Left colon (tissue), 2 donors: ENCODE measurements at regions not wholly inside any gene's neighbourhood (a gene's known extent, or its start where the extent isn't known, plus 50 kb on each side); places are given as distances from the start of the nearest gene placed in this dataset.
A peak's percentile ranks its signal among the peaks of the same experiment; 100 is the strongest.
"Not testable (repeated sequence)": the region's sequence is repeated elsewhere in the genome, so short reads cannot be mapped to it uniquely, and the experiment has no call there.

Experiments used
- ATAC-seq: fragments of 200-7000 bp; cut with Tn5 transposase; one replicate; pipeline ENCODE4 v1.9.1; 2020; ENCODE audit warnings: mild to moderate bottlenecking, moderate library complexity
- DNase-seq, 2 donors: peaks; one replicate each; pipeline ENCODE4 v3.0.0-alpha.2; 2020
- intact Hi-C, 2 donors: fragments of 100-400 bp; cut with DNase I in 1 of 2; cut with micrococcal nuclease in 1 of 2; formaldehyde crosslinking; loops; one replicate each; pipeline versions ENCODE4 v1.11.2 to v1.14.0; 2022; cut with DNase I, micrococcal nuclease
- donor health status: DM: no; HTN: no; CAD: no.
- donor health status: DM: yes; HTN: yes; CAD: no.

DNA sequence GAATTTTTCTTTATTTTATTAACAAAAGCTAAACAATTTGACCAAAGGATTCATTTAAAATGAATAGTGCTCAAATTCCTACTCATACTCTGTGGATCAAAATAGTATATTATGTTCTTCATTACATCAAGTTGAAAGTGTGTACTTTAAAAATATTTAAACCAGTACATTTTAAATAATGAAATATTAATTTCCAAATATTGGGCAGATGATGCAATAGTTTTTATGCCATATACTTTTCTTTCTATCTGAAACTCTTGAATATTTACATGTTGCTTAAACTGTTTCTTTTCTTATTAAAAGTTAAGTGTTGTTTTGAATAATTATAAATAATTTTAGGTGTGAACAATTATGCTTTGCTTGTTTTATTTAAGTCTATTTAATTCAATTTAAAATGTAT is 144.7 kb upstream of the TMPRSS15 start:
- intact Hi-C loops: no loop called here
- ATAC-seq: no peak
- no peak for DNase-seq

DNA sequence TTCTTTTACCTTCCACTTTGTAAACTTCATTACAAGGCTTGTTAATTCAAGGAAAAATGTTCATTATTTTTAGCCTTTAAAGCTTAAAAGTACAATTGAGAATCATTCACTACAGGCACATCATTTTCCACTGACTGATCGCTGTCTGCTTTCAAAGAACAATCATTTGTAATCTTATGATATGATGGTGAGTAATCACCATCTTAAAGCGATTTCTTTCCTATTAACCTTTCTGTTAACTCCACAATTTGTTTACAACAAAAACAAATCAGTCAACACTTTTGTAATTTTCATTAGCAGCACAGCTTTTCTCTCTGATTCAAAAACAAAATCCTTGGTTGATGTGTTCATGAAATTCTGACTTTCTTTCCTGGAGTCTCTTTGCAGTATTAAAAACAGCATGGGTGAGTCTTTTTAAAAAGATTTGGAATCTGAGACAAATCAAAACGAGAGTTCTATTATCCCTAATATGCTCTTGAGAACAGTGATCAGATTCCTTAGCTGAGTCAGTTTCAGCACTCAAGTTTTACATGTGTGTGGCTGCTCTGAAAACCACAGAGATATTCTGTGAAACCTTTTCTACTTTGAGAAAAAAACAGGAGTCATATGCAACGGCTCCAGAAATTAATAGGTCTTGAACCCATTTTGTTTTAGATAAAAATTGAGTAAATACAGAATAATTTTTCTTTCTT is 145.8 kb upstream of the TMPRSS15 start:
- intact Hi-C loops: no loop called here
- no peak for DNase-seq
- ATAC-seq: no peak

DNA sequence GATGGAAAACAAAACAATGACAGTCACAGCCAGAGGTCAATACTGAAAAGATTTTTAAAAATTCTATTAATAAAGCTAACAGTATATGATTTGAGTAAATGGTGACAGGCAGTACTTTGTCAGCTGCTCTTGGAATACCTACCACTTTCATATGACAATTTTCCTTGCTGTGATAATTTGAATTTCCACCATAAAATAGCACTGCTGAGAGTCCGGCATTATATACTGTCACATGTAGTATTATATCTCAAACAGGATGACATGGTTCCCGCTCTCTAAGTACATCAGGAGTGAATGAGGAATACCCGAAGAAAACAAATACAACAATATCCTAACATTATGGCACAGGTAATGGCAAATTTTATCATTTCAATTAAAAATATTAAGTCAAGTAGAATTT is 146.8 kb upstream of the TMPRSS15 start:
- ATAC-seq: no peak
- DNase-seq: no peak
- intact Hi-C loops: no loop called here

DNA sequence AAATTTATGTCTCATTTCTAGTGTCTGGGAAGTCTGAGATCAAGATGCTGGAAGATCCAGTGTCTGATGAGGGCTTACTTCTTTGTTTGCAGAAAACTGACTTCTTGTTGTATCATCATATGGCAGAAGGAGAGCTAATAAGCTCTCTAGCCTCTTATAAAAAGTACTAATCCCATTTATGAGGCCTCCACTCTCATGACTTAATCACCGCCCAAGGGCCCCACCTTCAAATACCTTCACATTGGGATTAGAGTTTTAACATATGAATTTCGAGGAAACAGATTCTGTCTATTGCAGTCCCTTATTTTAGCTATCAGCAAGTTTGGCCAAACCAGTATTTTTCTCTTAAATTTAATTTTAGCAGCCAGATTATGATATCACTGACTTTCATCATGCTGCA is 150.2 kb upstream of the TMPRSS15 start:
- no peak for ATAC-seq
- intact Hi-C loops: no loop called here
- no peak for DNase-seq

DNA sequence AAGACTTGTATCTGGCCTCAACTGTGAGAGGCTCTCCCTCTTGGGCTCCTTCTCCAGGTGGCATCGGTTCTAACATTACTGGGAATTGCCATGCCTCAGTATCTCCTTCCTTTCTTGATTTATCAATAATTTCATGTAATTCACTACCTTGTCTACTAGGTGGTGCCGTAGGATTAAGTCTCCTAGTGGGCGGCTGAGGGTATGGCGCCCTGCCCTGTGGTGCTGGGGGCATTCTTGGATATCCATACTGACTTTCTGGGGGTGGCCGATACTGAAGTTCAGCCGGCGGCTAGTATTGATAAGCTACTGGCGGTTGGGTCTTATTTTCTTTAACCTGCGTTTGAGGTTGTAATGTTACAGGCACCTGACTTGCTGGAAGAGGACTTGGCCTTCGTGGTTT is 164.2 kb upstream of the TMPRSS15 start:
- ATAC-seq, intact Hi-C loops, DNase-seq: not testable (repeated sequence)

DNA sequence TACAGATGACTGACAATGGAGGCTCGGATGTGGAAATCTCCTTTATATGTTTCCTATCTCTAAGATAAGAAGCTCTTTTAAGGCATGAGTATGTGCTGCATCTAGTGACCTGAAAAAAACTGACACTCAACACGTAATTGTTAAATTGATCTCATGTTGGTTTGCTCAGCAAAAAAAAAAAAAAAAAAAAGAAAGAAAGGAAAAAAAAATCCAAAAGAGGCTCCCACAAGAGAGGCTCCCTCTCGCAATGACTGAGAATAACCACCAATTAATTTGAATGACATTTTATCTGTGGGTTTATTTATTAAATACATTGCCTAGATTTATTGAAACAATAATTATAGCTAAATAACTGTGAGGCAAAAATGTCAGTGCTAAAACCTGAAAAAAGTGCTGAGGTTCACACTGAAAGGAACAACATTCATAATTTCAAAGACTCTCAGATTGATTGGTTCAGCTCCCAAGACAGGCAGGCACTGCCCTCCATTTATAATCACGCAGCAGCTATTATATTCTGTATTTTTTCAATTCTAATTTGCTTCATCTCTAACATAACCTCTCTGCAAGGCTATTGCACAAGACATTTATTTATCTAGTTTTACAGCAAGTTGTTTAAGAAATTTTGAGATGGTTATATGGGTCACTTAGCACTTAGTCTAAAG is 184.5 kb upstream of the TMPRSS15 start:
- intact Hi-C loops: no loop called here
- DNase-seq: no peak
- ATAC-seq: no peak

DNA sequence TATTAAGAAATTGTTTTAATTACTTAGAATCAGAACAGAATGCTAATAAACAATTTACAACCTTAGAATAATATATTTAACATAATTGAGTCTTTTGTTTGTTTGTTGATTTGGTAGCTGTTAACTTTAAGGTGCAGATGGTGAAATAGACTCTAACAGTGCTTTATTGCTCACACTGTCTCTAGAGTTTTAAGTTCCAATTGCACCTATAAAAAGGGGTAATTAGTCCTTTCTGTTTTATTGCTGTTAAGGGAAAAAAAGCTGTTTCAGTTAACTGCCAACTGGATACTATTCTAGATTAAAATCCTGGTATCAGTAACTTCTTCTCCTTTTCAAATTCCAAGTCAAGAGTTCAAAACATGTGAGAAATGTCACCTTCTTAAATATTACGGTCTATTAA is 197.6 kb upstream of the TMPRSS15 start:
- DNase-seq: no peak
- peak; percentile 65 for ATAC-seq
- intact Hi-C loops: no loop called here

DNA sequence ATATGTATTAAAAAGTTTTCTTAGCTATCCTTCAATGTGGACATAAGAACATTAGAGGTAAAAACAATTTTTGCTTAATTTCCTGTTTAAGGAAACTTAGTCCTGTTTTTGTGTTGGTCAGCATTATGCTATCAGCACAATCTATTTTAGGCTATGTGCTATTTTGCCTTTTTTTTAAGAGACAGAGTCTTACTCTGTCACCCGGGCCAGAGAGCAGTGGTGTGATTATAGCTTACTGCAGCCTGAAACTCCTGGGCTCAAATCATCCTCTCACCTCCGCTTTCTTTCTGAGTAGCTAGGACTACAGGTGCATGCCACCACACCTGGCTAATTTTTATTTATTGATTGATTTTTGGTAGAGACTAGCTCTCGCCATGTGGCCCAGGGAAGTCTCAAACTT is 199.1 kb upstream of the TMPRSS15 start:
- intact Hi-C loops: no loop called here
- ATAC-seq: no peak

DNA sequence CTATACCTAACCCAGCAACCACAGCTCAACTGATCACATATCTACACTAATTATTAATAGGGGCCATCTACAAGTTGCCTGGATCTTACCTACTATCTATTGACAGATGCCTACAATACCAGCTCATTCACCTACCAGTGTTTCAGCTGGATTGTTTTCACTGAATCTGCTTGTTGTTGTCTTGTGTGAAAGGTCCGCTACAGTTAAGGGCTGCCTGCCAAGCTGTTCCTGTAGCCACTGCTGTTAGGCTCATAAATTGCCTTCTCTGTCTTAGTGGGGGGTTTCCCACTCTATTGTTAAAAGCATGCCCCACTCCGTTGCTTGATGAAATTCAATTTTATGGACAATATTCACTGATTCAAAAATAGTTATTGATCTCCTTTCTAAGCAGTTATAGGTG is 199.7 kb upstream of the TMPRSS15 start:
- intact Hi-C loops: no loop called here

More for the DNA sequence above, 199.1 kb upstream of the TMPRSS15 start:
- no peak for DNase-seq

DNA sequence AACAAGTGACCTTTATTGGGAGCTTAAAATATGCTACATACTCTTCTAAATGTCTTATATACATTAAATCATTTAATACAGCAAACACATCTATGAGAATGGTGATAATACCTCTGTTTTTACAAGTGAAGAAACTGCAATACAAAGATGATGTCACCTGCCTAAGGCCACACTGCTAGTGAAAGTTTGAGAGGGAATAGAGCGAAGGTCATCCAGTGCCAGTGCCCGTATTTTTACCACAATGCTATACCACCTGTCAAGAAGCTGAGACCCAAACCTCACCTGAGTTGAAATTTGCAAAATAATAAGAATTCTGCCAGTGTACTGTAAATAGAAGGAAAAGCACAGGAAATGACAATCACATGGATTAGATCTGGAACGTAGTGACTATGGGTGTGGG is 200.4 kb upstream of the TMPRSS15 start:
- ATAC-seq: peak; percentile 67
- intact Hi-C loops: no loop called here
- no peak for DNase-seq

More for the DNA sequence above, 199.7 kb upstream of the TMPRSS15 start:
- DNase-seq (peak in 1 of 2 donors; percentile 3), ATAC-seq (no peak)

DNA sequence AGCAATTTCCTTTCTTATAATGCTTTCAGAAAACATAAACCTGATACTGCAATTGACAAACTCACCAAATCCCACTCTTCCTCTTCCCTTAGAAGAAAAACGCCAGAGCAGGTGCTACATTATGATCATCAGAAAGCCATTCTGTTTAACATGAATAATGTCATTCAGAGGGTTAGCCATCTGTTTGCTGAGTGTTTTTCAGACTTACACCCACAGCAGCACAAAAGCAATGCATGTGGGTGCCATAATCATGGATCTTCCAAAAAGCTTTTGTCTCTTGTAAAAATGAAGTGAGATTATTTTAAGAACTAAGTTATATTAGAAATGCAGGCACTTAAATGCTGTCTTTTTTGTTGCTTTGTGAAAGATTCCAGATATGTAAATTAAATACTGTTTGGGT is 204.6 kb upstream of the TMPRSS15 start:
- intact Hi-C loops: no loop called here
- DNase-seq: no peak
- no peak for ATAC-seq

DNA sequence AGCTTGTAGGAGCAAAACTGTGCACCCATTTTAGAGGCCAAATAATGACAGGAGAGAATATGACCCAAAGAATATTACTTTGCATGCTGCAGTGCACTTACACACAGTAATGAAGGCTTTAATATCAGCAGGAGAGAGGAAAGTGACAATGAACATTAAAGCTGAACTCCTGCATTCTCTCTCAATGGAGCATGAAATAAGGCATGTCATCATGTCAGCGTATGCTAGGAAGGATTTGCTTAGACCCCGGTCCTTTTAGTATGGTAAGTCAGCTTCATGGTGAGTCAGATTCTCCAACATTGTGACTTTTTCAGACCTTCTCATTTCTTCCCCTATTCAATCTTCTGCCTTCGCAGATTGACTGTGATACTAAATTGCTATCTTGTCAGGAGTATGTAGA is 210.7 kb upstream of the TMPRSS15 start:
- ATAC-seq (no peak), DNase-seq (no peak)
- intact Hi-C loops: no loop called here

DNA sequence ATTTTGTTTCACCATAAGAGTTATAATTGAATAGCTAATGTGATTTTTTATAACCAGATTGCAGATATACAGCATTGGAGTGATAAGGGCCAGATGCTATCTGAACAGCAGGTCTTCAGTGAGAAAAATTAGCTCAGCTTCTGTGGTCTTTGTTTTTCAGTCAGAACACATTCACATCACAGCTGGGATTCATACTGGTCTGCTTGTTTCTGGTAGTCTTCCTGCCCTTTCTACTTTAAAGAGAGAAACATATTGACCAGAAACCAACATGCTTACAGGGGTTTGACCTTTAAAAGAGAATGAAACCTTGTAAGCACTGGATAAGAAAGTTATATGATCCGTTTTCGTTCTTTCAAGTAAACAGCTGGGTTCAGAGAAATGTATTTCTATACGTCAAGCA is 213.7 kb upstream of the TMPRSS15 start:
- intact Hi-C loops: no loop called here
- no peak for ATAC-seq

DNA sequence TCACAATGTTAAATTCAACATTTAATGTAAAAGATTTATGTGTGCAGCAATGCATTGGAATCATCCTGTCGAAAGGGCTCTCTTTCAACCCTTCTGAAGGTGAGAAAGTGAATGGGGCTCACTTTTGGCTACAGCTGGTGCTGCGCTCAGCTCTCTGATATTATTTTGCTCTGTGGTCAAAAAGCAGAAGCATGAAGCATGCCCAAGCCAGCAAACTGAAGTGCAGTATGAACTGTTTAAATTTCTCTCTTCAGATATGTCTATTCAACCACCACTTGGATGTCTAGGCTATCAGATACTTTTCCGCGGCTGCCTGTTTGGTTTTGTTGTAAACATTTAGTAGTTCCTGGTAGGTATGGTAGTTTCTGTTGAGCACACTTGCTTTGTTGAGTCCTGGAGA is 216.9 kb upstream of the TMPRSS15 start:
- ATAC-seq: no peak
- no peak for DNase-seq
- intact Hi-C loops: no loop called here

More for the DNA sequence above, 213.7 kb upstream of the TMPRSS15 start:
- no peak for DNase-seq

DNA sequence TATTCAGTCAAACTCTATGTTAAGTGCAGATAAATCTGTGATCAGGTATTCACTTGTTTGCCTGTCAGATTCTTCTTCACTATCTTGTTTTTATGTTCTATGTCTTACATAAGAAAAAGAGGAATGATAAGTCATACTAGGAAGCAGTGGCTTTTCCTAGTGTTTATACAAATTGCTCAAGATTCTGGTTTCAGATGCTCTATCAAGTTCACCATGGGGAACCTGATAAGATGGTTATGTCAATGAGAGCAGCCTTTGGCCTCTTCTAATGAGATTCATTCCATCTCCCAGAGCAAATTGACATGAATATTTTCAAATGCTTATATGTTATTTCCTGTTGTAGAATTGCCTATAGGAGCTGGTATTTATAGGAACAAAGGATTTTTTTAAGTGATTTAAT is 218.8 kb upstream of the TMPRSS15 start:
- DNase-seq (no peak), ATAC-seq (no peak)
- intact Hi-C loops: no loop called here

DNA sequence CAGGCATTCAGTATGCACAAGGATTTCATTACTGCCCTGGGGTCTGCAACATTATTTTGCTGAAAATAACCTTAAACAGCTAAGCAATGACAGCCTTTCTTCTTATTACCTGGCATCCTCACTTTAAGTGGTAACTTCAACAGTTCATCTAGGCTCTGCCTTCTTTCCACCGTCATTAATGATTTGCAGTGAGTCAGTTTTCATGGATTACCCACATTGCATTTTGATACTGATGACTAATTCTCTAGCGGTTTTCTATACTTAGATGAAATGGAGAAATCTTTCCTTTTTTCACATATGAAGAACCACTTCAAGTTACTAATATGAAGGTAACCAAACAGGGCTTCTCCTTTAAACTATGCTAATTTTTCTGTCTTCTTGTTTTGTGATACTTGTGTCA is 226.9 kb upstream of the TMPRSS15 start:
- no peak for ATAC-seq
- intact Hi-C loops: no loop called here
- DNase-seq: no peak

DNA sequence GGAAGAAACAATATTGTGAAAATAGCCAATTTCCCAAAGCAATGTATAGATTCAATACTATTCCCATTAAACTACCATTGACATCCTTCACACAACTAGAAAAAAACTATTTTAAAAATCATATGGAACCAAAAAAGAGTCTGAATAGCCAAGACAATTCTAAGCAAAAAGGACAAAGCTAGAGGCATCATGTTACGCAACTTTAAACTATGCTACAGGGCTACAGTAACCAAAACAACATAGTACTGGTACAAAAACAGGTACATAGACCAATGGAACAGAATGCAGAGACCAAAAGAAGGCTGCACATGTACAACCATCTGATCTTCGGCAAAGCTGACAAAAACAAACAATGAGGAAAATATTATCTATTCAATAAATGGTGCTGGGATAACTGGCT is 233.3 kb upstream of the TMPRSS15 start:
- no peak for DNase-seq
- no peak for ATAC-seq
- intact Hi-C loops: no loop called here

DNA sequence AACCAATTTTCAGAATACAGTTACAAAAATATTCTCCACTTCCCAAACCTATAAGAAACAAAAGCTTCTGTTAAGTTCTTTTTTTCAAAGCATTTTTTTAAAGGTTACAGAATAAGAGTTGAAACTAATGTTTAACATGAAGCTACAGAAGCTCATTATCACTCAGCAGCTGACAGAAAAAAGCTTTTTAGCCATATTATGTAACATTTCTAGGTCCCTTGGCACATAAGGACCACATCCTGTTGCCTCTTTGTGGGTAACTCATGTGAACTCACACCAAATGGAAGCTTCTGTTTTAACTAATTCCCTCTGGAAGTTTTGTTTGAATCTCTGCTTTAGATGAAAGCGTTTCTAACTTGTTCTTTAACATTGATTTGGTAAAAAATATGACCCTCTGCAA is 242.5 kb upstream of the TMPRSS15 start:
- intact Hi-C loops: no loop called here
- ATAC-seq (no peak), DNase-seq (no peak)

DNA sequence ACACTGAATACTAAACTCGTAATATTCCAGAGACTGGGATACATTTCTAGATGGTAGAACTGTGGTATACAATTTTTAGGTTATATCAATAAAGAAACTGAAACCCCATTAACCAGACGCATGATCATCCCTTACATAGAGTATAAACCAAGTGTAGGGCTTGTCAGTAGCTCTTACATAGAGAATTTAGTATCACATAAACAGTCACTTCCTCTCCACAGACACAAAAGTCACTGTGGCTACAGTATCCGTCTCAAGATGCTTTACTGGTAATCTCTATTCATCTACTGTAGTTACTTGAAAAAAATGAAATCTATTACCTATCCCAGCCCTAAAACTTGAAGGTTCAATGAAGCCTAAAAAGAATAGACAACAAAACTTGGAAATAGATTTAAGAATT is 252.3 kb upstream of the TMPRSS15 start:
- DNase-seq (no peak), ATAC-seq (no peak)
- intact Hi-C loops: no loop called here

DNA sequence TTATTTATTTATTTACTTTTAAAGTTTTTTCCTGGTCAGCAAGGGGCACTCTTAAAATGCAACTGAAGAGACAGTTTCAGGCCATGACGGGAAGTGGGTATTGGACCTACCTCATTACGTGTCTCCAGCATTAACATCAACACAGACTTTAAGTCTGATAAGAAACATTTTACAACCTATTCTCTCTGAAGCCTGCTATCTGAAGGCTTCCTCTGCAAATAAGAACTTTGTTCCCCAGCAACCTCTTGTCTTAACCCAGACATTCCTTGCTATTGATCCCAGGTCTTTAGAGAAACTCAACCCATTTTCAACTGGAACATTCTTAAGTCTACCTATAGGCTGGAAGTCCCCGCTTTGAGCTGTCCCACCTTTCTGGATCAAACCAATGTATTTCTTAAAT is 258.3 kb upstream of the TMPRSS15 start:
- ATAC-seq (peak; percentile 80), DNase-seq (no peak)
- intact Hi-C loops: no loop called here

DNA sequence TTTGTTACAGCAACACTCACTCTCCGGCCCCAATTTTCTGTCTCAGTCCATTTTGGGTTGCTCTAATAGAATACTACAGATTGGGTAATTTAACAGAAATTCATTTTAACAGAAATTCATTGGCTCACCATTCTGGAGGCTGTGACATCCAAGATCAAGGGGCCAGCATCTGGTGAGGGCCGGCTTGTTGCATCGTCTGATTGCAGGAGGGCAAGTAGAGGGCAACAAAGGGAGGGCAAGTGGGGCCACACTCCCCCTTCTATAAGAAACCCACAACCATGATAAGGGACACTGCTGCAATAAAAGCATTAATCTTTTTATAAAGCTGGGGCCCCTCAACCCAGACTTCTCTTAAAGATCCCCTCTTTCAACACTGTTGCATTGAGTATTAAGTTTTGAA is 260.1 kb upstream of the TMPRSS15 start:
- ATAC-seq: no peak
- DNase-seq: no peak
- intact Hi-C loops: no loop called here
